ENCODE measurements at regions not wholly inside any gene's neighbourhood (a gene's known extent, or its start where the extent isn't known, plus 50 kb on each side); places are given as distances from the start of the nearest gene placed in this dataset.

DNA sequence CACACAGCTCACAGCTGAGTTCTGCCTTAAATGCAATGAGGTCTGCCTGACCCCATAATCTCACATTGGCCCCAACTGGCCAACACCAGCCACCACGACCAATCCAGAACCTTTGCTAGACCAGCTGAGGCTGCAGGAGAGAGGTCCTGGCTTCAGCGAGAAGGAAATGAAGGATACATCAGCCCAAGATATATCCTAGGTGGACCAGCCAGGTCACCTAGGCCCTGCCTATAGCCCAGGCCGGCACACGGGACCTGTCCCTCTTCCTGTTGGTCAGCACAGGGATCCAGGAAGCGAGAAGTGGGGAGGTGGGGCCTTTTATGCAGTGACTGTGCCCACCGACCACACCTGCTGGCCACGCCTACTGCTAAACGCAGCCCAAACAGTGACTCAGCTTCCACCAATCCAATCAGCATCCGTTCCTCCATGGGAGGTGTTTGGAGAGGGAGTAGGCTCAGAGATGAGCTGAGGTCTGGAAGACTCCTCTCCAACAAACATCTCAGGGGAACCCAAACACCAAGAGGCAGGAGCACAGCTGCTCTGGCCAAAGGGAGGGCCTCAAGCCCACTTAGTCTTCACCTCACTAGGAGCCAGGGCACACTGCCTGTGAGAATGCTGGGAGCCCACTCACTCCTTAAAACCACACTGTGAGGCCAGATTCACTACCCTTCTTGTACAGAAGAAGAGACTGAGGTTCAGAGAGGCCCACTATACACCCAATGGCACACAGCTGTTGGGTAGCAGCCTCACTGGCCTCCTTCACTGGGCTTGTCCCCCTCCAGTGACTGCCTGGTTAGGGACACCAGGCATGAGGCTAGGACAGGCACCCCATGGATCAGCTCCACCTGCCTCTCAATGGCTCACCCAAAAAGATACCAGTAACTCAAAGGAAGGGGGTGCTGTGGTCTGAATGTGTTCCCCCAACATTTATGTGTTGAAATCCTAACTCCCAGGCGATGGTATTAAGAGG lies 51.3 kb upstream of the PPP2R5C start:
- Histone ChIP-seq H3K4me1 (peaks cover 0 to 22% (median 3%) of the 10 kb centered on the region in 4 donors), H3K27me3 (no peaks in the 10 kb centered on the region), H3K4me3 (no peak overlapping the region), H3K9me3 (no peaks in the 10 kb centered on the region), H3K27ac (peak overlapping the region in 1 of 4 donors; percentile 6), H3K36me3 (no peaks in the 10 kb centered on the region)
- no peak for TF ChIP-seq POLR2A (IDR thresholded peaks at IDR 0.05)
- TF ChIP-seq, protein P1, sequence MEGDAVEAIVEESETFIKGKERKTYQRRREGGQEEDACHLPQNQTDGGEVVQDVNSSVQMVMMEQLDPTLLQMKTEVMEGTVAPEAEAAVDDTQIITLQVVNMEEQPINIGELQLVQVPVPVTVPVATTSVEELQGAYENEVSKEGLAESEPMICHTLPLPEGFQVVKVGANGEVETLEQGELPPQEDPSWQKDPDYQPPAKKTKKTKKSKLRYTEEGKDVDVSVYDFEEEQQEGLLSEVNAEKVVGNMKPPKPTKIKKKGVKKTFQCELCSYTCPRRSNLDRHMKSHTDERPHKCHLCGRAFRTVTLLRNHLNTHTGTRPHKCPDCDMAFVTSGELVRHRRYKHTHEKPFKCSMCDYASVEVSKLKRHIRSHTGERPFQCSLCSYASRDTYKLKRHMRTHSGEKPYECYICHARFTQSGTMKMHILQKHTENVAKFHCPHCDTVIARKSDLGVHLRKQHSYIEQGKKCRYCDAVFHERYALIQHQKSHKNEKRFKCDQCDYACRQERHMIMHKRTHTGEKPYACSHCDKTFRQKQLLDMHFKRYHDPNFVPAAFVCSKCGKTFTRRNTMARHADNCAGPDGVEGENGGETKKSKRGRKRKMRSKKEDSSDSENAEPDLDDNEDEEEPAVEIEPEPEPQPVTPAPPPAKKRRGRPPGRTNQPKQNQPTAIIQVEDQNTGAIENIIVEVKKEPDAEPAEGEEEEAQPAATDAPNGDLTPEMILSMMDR (IDR thresholded peaks at IDR 0.05) = no peak
- peak in 1 of 3 donors; percentile 13 for DNase-seq

- no peak overlapping the region for H3K4me3 ChIP-seq
- peaks cover 0 to 17% (median 1%) of the 10 kb centered on the region in 4 donors for H3K4me1 ChIP-seq
- no peaks in the 10 kb centered on the region for H3K27me3 ChIP-seq
- peak in 1 of 3 donors; percentile 14 for DNase-seq
- H3K27ac ChIP-seq = peak overlapping the region in 1 of 4 donors; percentile 38
- no peaks in the 10 kb centered on the region for H3K9me3 ChIP-seq
- TF ChIP-seq, protein P1 (IDR thresholded peaks at IDR 0.05) = no peak
- no peak for TF ChIP-seq POLR2A (IDR thresholded peaks at IDR 0.05)
- no peaks in the 10 kb centered on the region for H3K36me3 ChIP-seq
Observed at GRCh38 chr14:101711041-101711856, 50.3 kb upstream of the PPP2R5C start.

Measured in Peyer's patch (tissue), 4 donors.